HG03280 (cell line): ENCODE measurements at regions not wholly inside any gene's neighbourhood (a gene's known extent, or its start where the extent isn't known, plus 50 kb on each side); places are given as distances from the start of the nearest gene placed in this dataset.

ENCODE experiments used
- ATAC-seq: cut with Tn5 transposase; IDR thresholded peaks from one replicate; pipeline ENCODE4 v1.9.1; 2021; ENCODE audit warnings: mild to moderate bottlenecking, moderate library complexity; ENCODE audit not compliant: unreplicated experiment

DNA sequence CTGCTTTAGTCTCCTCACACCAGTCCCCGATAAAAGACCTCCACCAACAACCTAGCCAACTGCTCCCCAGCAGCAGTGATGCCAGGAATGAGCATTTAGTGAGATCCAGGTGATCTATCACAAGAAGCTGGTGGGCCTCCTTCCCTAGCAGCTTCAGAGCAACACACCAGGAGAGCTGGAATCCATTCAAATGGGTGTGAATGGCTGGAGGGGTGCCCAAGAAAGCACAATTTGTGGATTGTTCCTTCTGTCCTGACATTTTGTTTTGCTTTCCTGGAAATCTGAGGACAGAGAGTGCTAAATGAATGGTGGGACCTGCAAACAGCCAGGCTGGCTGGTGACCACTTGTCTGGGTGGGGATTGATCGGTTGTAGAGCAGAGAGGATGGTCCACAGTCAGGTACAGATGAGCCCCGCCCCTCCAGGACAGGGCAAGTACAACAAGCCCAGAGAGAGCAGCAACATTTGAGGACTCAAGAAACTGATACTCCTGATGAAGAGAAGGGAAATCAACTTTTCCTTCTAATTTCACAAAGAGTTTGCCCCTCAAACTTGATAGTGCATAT lies 316.8 kb downstream of the VPS13C start:
- no peak for ATAC-seq

DNA sequence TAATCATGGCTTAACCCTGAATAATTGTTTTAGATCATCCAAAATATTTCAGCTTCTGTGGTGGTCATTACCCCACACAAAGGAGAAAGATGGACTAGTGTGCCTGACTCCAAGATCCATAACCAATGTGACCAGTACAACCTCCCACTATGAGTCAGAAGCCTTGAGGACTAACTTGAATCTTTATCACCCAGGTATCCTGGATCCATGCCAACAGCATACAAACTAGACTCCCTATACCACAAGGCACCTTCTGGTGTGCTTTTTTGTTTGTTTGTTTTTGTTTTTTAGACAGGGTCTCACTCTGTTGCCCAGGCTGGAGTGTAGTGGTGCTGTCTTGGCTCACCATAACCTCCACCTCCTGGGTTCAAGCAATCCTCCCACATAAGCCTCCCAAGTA lies 317.7 kb downstream of the VPS13C start:
- ATAC-seq, result no peak

DNA sequence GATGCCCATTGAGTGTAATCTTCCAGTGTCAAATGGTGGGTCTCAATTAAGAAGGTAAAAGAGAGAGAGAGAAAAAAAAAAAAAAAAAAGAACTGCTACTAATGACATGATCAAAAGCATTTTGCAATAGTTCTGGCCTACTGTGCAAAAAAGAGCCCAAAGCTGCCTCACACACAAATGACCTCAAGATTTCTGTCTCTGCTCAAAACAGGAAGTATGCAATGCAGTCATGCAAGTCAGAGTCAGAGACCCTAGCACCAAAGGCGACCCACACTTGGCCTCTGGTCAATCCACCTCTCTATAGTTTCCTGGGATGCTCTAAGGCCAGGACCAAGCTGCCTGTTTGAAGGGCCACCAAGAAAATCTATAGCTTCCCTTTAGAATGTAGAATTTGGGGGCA lies 323.5 kb downstream of the VPS13C start:
- ATAC-seq, result no peak

- no peak for ATAC-seq
Measured at GRCh38 chr15:61731099-61731498, 329.1 kb downstream of the VPS13C start.

DNA sequence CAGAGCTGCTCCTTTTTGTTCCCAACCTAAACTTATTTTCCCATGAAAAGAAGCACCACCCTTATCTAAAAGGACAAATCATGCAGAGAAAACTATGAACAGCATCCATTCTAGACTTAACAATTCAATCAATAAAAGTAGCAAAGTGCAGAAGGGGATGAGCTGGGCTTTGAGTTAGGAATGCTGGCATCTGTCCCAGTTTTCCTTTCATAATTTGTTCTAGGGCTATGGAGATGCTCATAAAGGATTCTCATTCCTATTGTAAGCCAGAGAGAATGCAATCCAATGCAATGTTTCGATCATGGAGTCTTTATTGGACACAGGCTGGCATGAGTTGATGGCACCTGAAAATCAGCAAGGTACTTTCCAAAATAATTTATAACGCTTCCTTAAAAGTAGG lies 330.6 kb downstream of the VPS13C start:
- ATAC-seq, result no peak

- no peak for ATAC-seq
Measured at GRCh38 chr15:61726166-61726565, 334.1 kb downstream of the VPS13C start.

- no peak for ATAC-seq
Measured at GRCh38 chr15:61725251-61725650, 335.0 kb downstream of the VPS13C start.

GRCh38 chr15:61724251-61724939 lies 335.9 kb downstream of the VPS13C start:
- no peak for ATAC-seq

DNA sequence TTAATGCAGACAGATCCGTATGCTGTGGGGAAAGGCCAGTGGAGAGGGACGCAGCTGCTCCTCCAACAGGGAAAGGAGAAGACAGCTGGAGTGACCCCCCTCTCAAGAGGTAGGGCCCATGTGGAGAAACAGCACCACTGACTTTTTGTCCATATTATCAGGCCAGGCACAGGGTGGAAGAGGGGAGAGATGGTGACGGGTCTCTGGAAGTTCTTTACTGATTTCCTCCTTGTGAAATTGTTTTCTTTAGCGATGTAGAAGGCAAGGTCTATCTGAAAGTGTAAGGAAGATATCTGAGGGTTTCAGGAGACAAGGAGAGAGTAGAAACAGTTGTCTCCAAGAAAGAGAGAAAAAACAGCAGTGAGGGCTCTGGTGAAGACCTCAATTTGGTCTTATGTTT lies 338.8 kb downstream of the VPS13C start:
- no peak for ATAC-seq

DNA sequence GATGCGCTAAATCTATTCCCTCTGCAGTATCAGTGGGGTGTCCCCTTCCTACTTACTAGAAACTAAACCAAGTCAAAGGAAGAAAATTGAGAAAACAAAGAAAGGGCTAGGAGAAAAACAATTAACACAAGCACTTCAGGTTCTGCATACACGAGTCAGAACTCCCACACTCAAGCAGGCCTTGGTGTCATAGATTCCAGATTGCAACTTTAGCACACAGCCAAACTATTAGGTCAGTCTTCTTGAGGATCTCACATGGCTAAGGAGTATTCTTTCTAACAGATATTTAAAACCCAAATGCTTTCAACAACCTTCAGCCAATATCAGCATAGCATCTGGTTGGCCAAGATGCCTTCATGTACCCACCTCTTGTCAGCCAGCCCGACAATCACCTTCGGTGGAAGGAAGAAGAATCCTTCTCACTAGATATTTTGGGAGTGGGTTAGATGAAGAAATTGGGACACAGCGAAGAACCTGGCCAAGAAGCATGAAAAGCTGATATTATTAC lies 340.0 kb downstream of the VPS13C start:
- no peak for ATAC-seq

GRCh38 chr15:61715082-61715481 lies 345.2 kb downstream of the VPS13C start:
- ATAC-seq, result no peak

DNA sequence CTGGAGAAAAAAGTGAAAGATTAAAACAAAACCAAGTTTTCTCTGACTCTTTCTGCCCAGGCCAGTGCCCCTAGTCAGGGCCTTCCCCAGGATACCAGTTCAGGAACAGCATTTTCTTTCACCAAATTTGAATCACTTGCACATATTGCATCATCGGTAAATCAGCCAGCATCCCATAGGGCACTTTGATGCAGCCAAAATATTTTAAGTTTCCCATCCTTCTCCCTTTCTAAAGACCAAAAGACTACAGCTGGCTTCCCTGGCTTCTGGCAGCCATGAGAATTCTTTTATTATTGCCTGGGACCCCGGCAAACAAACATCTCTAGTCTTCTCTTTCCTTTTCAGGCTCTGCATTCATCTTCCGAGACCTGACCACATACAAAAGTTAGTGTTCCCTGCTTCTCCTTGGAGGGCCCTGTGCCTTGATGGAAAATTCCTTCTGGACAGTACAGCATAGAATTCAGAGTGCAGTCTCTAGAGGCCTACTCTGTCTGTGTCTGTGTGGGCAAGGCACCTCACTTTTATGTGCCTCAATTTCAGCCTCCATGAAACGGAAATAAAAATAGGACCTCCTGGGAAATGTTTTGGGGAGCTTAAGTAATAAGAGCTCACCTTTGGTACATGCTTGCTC lies 348.0 kb downstream of the VPS13C start:
- ATAC-seq, result no peak

DNA sequence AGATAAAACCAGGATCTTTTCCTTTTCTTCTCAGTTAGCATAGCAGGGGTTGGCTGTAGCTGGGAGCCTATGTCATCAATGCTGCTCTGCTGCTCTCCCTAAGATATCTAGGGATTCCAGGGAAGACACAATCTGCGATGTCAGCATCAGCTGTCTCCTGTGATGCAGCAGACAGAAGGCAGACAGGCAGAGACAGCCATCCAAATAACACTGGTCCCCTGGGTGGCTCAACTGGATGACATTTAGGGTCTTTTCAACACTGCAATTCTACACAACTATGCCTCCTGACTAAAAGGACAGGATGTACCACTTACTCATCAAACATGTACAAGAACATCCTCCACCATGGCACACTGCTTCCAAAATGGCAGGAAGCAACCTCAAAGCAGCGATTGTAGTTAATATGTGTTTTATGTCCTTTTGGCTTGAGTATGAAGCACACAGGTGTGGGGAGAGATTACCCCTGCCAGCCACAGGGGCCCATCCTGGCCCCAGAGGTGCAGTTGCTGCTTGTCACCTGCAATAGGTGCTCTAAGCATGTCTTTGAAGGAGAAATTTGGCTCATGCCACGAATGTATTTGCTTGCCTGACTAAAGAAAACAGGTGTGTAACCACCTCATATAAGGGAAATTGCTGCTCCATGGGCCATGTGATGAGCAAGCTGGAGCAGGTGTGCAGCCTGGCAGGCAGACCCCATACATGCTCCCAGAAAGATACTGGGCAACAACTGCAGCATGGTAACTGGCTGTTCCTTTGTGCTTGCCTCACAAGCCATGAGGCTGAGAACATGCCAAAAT lies 357.8 kb downstream of the VPS13C start:
- ATAC-seq, result no peak

GRCh38 chr15:61701455-61701854 lies 358.8 kb downstream of the VPS13C start:
- ATAC-seq, result no peak

DNA sequence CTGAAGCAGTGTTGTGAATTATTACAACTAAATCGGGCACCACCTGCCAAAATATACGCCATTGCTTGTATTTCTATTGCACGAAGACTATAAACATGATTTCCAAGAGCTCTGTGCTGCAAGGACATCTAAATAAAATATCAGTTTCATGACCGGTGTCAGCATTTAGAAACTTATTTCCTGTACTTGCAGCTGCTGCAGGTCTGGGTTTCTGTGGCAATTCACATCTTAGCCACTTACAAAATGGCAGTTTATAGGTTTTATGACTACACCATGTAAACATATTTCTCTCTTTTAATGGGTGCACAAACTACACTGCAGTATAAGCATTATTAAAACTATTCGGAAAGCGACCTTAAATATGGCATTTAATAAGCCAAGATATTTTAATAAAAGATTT lies 359.4 kb downstream of the VPS13C start:
- ATAC-seq, result no peak

DNA sequence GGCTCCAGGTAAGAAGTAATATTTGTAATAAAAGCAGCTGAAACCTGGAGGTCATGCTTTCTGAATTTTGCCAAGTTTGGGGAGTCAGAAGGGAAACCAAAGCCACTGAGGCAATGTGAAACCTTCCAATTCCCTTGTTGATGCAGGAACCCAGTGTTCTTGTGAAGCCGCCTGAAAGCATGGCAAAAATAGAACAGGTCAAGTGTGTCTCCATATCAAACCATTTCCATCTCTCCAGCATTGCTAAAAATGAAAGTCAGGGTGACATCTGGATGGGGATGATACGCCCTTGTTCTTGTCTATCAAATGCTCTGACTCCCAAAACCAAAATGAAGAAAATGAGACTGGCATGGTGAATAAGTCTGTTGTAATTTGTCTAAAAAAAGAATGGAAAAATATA lies 362.5 kb downstream of the VPS13C start:
- no peak for ATAC-seq

- no peak for ATAC-seq
Measured at GRCh38 chr15:61689067-61689466, 371.2 kb downstream of the VPS13C start.

DNA sequence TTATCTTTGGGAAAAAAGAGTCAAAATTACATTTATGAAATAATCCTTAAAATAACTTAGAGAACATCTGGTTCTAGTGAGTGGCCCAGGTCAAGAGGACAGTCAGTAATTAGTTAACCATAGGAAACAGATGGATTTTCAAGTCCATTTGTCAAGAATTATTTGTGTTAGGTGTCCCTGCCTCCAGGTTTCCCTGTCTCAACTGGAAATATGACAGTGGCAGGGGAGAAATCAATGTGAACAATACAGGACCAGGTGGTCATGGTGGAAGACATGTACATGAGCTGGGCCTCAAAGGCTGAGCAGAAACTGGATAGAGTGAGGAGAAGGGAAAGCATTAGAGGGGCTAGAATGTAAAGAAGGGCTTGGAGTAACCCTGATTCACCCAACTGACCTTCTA lies 372.6 kb downstream of the VPS13C start:
- no peak for ATAC-seq

DNA sequence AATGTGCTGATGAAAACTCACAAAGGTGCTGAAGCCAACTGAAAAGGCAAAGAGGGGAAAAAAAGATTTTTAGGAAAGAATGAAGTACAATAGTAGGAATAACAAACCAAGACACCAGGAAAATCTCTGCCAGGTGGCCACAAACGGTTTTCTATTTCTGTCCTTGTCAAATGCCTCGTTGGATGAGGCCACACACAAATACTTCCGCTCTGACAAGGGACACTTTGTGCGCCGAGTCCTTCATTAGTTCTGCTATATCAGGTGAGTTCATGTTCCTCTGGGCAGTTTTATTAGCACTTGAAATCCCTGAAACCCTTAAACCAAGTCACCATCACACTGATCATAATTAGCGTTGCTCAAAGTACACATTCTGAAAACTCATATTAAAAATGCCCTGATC lies 373.1 kb downstream of the VPS13C start:
- ATAC-seq, result no peak

DNA sequence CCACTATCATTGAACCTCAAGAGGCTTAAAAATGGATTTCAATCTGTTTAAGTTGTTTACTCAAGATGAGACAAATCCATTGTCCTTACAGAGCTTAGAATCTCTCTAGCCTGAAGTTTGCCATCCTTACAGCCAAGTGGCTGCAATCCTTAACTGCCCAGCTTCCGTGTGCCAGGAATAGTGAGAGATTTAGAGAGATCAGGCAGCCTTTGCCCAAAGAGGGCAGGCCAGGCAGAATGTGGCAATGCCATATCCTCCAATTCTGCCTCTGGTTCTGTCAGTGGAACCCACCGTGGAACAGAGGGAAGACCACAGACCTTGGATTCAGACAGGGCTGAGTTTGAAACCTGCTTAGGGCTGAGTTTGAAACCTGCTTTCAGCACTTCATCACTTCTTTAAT lies 374.3 kb downstream of the VPS13C start:
- ATAC-seq, result no peak

DNA sequence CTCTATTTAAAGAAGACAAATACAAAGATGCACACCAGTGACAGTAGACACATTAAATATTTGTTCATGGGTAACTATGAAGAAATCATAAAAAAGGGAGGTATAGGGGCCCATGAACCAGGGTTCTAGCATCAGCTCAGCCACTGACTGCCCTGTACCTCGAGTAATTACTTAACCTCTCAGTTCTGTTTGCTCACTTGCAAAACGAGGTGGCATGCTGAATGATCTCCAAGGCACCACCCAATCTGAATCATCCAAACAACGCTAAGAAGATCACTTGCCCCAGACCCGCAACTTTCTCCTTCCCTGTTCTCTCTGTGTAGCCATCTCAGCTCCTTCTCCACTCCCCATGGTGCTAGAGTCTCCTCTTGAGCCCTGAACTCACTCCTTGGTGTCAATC lies 374.7 kb downstream of the VPS13C start:
- no peak for ATAC-seq
